NCI-H524 (cell line): ENCODE measurements at regions not wholly inside any gene's neighbourhood (a gene's known extent, or its start where the extent isn't known, plus 50 kb on each side); places are given as distances from the start of the nearest gene placed in this dataset.
"Not testable (repeated sequence)": the region's sequence is repeated elsewhere in the genome, so short reads cannot be mapped to it uniquely, and the experiment has no call there.

Source experiments
- DNase-seq, 2 experiments: peaks; one replicate each; lab custom pipeline; 2025; lab: John Stamatoyannopoulos, UW

GRCh38 chr18:35826477-35826876, 146.0 kb upstream of the RMP24 start:
- no peak for DNase-seq

GRCh38 chr18:35827275-35827902, 145.1 kb upstream of the RMP24 start:
- no peak for DNase-seq

GRCh38 chr18:35827903-35828275, 144.6 kb upstream of the RMP24 start:
- DNase-seq, result no peak

GRCh38 chr18:35828591-35828990, 143.9 kb upstream of the RMP24 start:
- DNase-seq, result no peak

- no peak for DNase-seq
Observed at GRCh38 chr18:35835366-35835765, 137.1 kb upstream of the RMP24 start.

GRCh38 chr18:35835833-35836232, 136.6 kb upstream of the RMP24 start:
- no peak for DNase-seq

- no peak for DNase-seq
Observed at GRCh38 chr18:35836932-35837331, 135.5 kb upstream of the RMP24 start.

GRCh38 chr18:35837922-35838496, 134.5 kb upstream of the RMP24 start:
- DNase-seq, result no peak

- no peak for DNase-seq
Observed at GRCh38 chr18:35841283-35841682, 131.2 kb upstream of the RMP24 start.

- no peak for DNase-seq
Observed at GRCh38 chr18:35842536-35842935, 129.9 kb upstream of the RMP24 start.

- DNase-seq, result not testable (repeated sequence)
Observed at GRCh38 chr18:35848321-35848720, 124.2 kb upstream of the RMP24 start.

- DNase-seq, result not testable (repeated sequence)
Observed at GRCh38 chr18:35849241-35849640, 123.2 kb upstream of the RMP24 start.

GRCh38 chr18:35851286-35851970, 121.1 kb upstream of the RMP24 start:
- DNase-seq, result no peak

GRCh38 chr18:35852786-35853185, 119.7 kb upstream of the RMP24 start:
- no peak for DNase-seq

GRCh38 chr18:35854095-35854494, 118.4 kb upstream of the RMP24 start:
- DNase-seq, result no peak

- DNase-seq, result no peak
Observed at GRCh38 chr18:35856178-35856577, 116.3 kb upstream of the RMP24 start.

- DNase-seq, result not testable (repeated sequence)
Observed at GRCh38 chr18:35856721-35857120, 115.8 kb upstream of the RMP24 start.

GRCh38 chr18:35857581-35857980, 114.9 kb upstream of the RMP24 start:
- peak; percentile 67 to 78 for DNase-seq

GRCh38 chr18:35861367-35862118, 110.9 kb upstream of the RMP24 start:
- no peak for DNase-seq

- no peak for DNase-seq
Observed at GRCh38 chr18:35862119-35862640, 110.3 kb upstream of the RMP24 start.

GRCh38 chr18:35864916-35865315, 107.6 kb upstream of the RMP24 start:
- no peak for DNase-seq

- no peak for DNase-seq
Observed at GRCh38 chr18:35868915-35869314, 103.6 kb upstream of the RMP24 start.

GRCh38 chr18:35871337-35871736, 101.1 kb upstream of the RMP24 start:
- DNase-seq, result no peak
